HepG2 (cell line): ENCODE measurements at regions not wholly inside any gene's neighbourhood (a gene's known extent, or its start where the extent isn't known, plus 50 kb on each side); places are given as distances from the start of the nearest gene placed in this dataset.

Experiments
- BRF2 ChIP-seq: sonication (generic); formaldehyde crosslinking; IDR thresholded peaks from 2 replicates; pipeline ENCODE4 v1.8.1; 2022; ENCODE audit warnings: mild to moderate bottlenecking, missing genetic modification reagents
- CERS6 ChIP-seq: sonication (generic); formaldehyde crosslinking; IDR thresholded peaks from 2 replicates; pipeline ENCODE4 v1.5.0; 2020; ENCODE audit warnings: missing genetic modification reagents
- CREM ChIP-seq, 2 experiments: sonication (generic) in 1 of 2; formaldehyde crosslinking in 1 of 2; IDR thresholded peaks; 2 replicates each; pipeline versions ENCODE4 v1.4.0 to v1.6.1; 2016 to 2020; ENCODE audit warnings: antibody characterized with exemption in 1 of 2, mild to moderate bottlenecking in 1 of 2, missing genetic modification reagents in 1 of 2
- E2F1 ChIP-seq: sonication (generic); formaldehyde crosslinking; IDR thresholded peaks from 2 replicates; pipeline ENCODE4 v1.5.0; 2020; ENCODE audit warnings: missing genetic modification reagents
- EP300 ChIP-seq, 3 experiments: sonication (generic) in 1 of 3; formaldehyde crosslinking in 1 of 3; IDR thresholded peaks; 2 replicates each; pipeline versions ENCODE4 v1.5.1 to v1.6.1; 2011 to 2020; ENCODE audit warnings: low read depth in 2 of 3, low read length in 2 of 3, borderline replicate concordance in 1 of 3, improper control_type of control experiment in 1 of 3, mild to moderate bottlenecking in 1 of 3, missing genetic modification reagents in 1 of 3, moderate library complexity in 1 of 3
- GZF1 ChIP-seq: sonication (generic); formaldehyde crosslinking; IDR thresholded peaks from 2 replicates; pipeline ENCODE4 v1.5.1; 2020; ENCODE audit warnings: mild to moderate bottlenecking, missing genetic modification reagents
- HDAC1 ChIP-seq: sonication (generic); formaldehyde crosslinking; IDR thresholded peaks from 2 replicates; pipeline ENCODE4 v1.5.1; 2020; ENCODE audit warnings: mild to moderate bottlenecking, missing genetic modification reagents
- LCORL ChIP-seq, 2 experiments: fragments of 450-650 bp in 1 of 2; sonication (generic) in 1 of 2; formaldehyde crosslinking in 1 of 2; IDR thresholded peaks; 2 replicates each; pipeline versions ENCODE4 v1.5.0 to v1.6.1; 2017 to 2020; ENCODE audit warnings: antibody characterized with exemption in 1 of 2, missing genetic modification reagents in 1 of 2
- MTF1 ChIP-seq: sonication (generic); formaldehyde crosslinking; IDR thresholded peaks from 2 replicates; pipeline ENCODE4 v1.5.0; 2020; ENCODE audit warnings: missing genetic modification reagents
- MXI1 ChIP-seq: IDR thresholded peaks from 3 replicates; pipeline ENCODE4 v1.6.1; 2012; ENCODE audit warnings: low read depth, low read length, inconsistent platforms, borderline replicate concordance
- MYNN ChIP-seq: sonication (generic); formaldehyde crosslinking; IDR thresholded peaks from 2 replicates; pipeline ENCODE4 v1.4.0; 2020; ENCODE audit warnings: mild to moderate bottlenecking, low read depth, missing genetic modification reagents
- NCOR1 ChIP-seq: fragments of 200-600 bp; sonication (generic); IDR thresholded peaks from 2 replicates; pipeline ENCODE4 v1.7.0; 2017; ENCODE audit warnings: antibody characterized with exemption, low read length, borderline replicate concordance
- POGZ ChIP-seq: sonication (generic); formaldehyde crosslinking; IDR thresholded peaks from 2 replicates; pipeline ENCODE4 v1.4.0; 2020; ENCODE audit warnings: mild to moderate bottlenecking, missing genetic modification reagents
- RARA ChIP-seq: IDR thresholded peaks from 2 replicates; pipeline ENCODE4 v1.6.1; 2016; ENCODE audit warnings: missing genetic modification reagents, missing compliant biosample characterization
- TARDBP ChIP-seq: sonication (generic); formaldehyde crosslinking; IDR thresholded peaks from 2 replicates; pipeline ENCODE4 v1.8.0; 2022; ENCODE audit warnings: mild to moderate bottlenecking, missing genetic modification reagents
- THYN1 ChIP-seq: sonication (generic); formaldehyde crosslinking; IDR thresholded peaks from 2 replicates; pipeline ENCODE4 v1.8.1; 2023; ENCODE audit warnings: low read depth, mild to moderate bottlenecking, moderate library complexity, missing genetic modification reagents, borderline replicate concordance
- U2AF2 ChIP-seq: fragments of 200-400 bp; formaldehyde crosslinking; IDR thresholded peaks from 2 replicates; pipeline ENCODE4 v1.6.1; 2017; ENCODE audit warnings: low read depth, mild to moderate bottlenecking, low read length
- ZNF20 ChIP-seq: sonication (generic); formaldehyde crosslinking; IDR thresholded peaks from 2 replicates; pipeline ENCODE4 v1.4.0; 2020; ENCODE audit warnings: mild to moderate bottlenecking, moderate library complexity, missing genetic modification reagents
- ZNF280B ChIP-seq: sonication (generic); formaldehyde crosslinking; IDR thresholded peaks from 2 replicates; pipeline ENCODE4 v1.5.0; 2020; ENCODE audit warnings: missing genetic modification reagents, mild to moderate bottlenecking, borderline replicate concordance
- ZNF577 ChIP-seq: sonication (generic); formaldehyde crosslinking; IDR thresholded peaks from 2 replicates; pipeline ENCODE4 v1.4.0; 2020; ENCODE audit warnings: mild to moderate bottlenecking, low read depth, missing genetic modification reagents, borderline replicate concordance
- ZNF670 ChIP-seq: sonication (generic); formaldehyde crosslinking; IDR thresholded peaks from 2 replicates; pipeline ENCODE4 v1.8.0; 2022; ENCODE audit warnings: mild to moderate bottlenecking, missing genetic modification reagents, borderline replicate concordance
- ZUFSP ChIP-seq: sonication (generic); formaldehyde crosslinking; IDR thresholded peaks from 2 replicates; pipeline ENCODE4 v1.9.0; 2021; ENCODE audit warnings: missing genetic modification reagents, mild to moderate bottlenecking, borderline replicate concordance

GRCh38 chr1:222061711-222062359, 319.9 kb upstream of the DUSP10 start (continued):
- peak in 1 of 2 experiments; percentile 78; a peak in 2 of 4 replicates for TF ChIP-seq EP300 (IDR thresholded peaks at IDR 0.05; ENCODE audit: low read depth in 2 of 2, low read length in 2 of 2)
- TF ChIP-seq EP300 (CRISPR knock-in tag; IDR thresholded peaks at IDR 0.05; ENCODE audit: borderline replicate concordance) = no peak
- peak; percentile 80; the same call in 1 of the 2 replicates for TF ChIP-seq ZNF670 (CRISPR knock-in tag)
- no peak for TF ChIP-seq ZNF577 (CRISPR knock-in tag)
- no peak for TF ChIP-seq U2AF2
- TF ChIP-seq GZF1 = no peak
- peak; percentile 43; the same call in 1 of the 2 replicates for TF ChIP-seq HDAC1 (CRISPR knock-in tag)
- no peak for TF ChIP-seq MYNN
- peak; percentile 72; the same call in 1 of the 2 replicates for TF ChIP-seq NCOR1
- TF ChIP-seq ZNF280B (CRISPR knock-in tag) = no peak
- TF ChIP-seq CREM (IDR thresholded peaks at IDR 0.05) = peak; percentile 43; the same call in 1 of the 2 replicates
- TF ChIP-seq CREM (CRISPR knock-in tag; IDR thresholded peaks at IDR 0.05) = no peak
- no peak for TF ChIP-seq ZUFSP (CRISPR knock-in tag)
- TF ChIP-seq RARA (CRISPR knock-in tag) = peak; percentile 45
- TF ChIP-seq THYN1 (CRISPR knock-in tag) = no peak
- TF ChIP-seq MTF1 (CRISPR knock-in tag) = no peak
- TF ChIP-seq E2F1 (CRISPR knock-in tag) = no peak
- no peak for TF ChIP-seq MXI1
- no peak for TF ChIP-seq BRF2 (CRISPR knock-in tag)
- TF ChIP-seq CERS6 (CRISPR knock-in tag) = no peak
- TF ChIP-seq TARDBP = peak; percentile 25; the same call in 1 of the 2 replicates
- 0 out of 2 replicates have a peak, but pooled peaks have one; percentile 7 for TF ChIP-seq POGZ (CRISPR knock-in tag)
- TF ChIP-seq LCORL (IDR thresholded peaks at IDR 0.05) = peak; percentile 24; the same call in 1 of the 2 replicates
- peak; percentile 67; the same call in 1 of the 2 replicates for TF ChIP-seq LCORL (CRISPR knock-in tag; IDR thresholded peaks at IDR 0.05)
- TF ChIP-seq ZNF20 (CRISPR knock-in tag) = no peak
